Stimulated activated CD4-positive, alpha-beta T cell treated with anti-CD3 and anti-CD28 coated beads, Interleukin-4, amount 100 ng/mL, for 1 hour (primary cell): ENCODE measurements at regions not wholly inside any gene's neighbourhood (a gene's known extent, or its start where the extent isn't known, plus 50 kb on each side); places are given as distances from the start of the nearest gene placed in this dataset.
"Not testable (repeated sequence)": the region's sequence is repeated elsewhere in the genome, so short reads cannot be mapped to it uniquely, and the experiment has no call there.

Experiments
- DNase-seq: peaks from one replicate; pipeline ENCODE4 v3.0.0-alpha.2; 2020

- not testable (repeated sequence) for DNase-seq
Measured at GRCh38 chr1:228796945-228797344, 61.7 kb downstream of the RHOU start.

- DNase-seq, result no peak
Measured at GRCh38 chr1:228798035-228798434, 62.8 kb downstream of the RHOU start.

- no peak for DNase-seq
Measured at GRCh38 chr1:228798548-228798947, 63.3 kb downstream of the RHOU start.

GRCh38 chr1:228799924-228800323 is 64.6 kb downstream of the RHOU start:
- no peak for DNase-seq

GRCh38 chr1:228801068-228801467 is 65.8 kb downstream of the RHOU start:
- no peak for DNase-seq

GRCh38 chr1:228802386-228803220 is 67.3 kb downstream of the RHOU start:
- no peak for DNase-seq

GRCh38 chr1:228803421-228803820 is 68.1 kb downstream of the RHOU start:
- no peak for DNase-seq

- no peak for DNase-seq
Measured at GRCh38 chr1:228804173-228804572, 68.9 kb downstream of the RHOU start.

- peak; percentile 26 for DNase-seq
Measured at GRCh38 chr1:228804640-228805413, 69.5 kb downstream of the RHOU start.

GRCh38 chr1:228807904-228808605 is 72.8 kb downstream of the RHOU start:
- DNase-seq, result no peak

- no peak for DNase-seq
Measured at GRCh38 chr1:228809621-228810394, 74.5 kb downstream of the RHOU start.

GRCh38 chr1:228810395-228810758 is 75.1 kb downstream of the RHOU start:
- no peak for DNase-seq

- no peak for DNase-seq
Measured at GRCh38 chr1:228810878-228811711, 75.8 kb downstream of the RHOU start.

- no peak for DNase-seq
Measured at GRCh38 chr1:228811712-228812305, 76.5 kb downstream of the RHOU start.

GRCh38 chr1:228812961-228813360 is 77.7 kb downstream of the RHOU start:
- no peak for DNase-seq

GRCh38 chr1:228814176-228814575 is 78.9 kb downstream of the RHOU start:
- DNase-seq, result no peak

- no peak for DNase-seq
Measured at GRCh38 chr1:228818296-228818695, 83.0 kb downstream of the RHOU start.

- DNase-seq, result no peak
Measured at GRCh38 chr1:228818928-228819630, 83.8 kb downstream of the RHOU start.

- no peak for DNase-seq
Measured at GRCh38 chr1:228821252-228821651, 86.0 kb downstream of the RHOU start.

GRCh38 chr1:228823200-228823599 is 87.9 kb downstream of the RHOU start:
- no peak for DNase-seq

GRCh38 chr1:228824366-228824765 is 89.1 kb downstream of the RHOU start:
- no peak for DNase-seq
